Activated CD4-positive, alpha-beta memory T cell treated with anti-CD3 and anti-CD28 coated beads for 36 hours (primary cell): ENCODE measurements at regions not wholly inside any gene's neighbourhood (a gene's known extent, or its start where the extent isn't known, plus 50 kb on each side); places are given as distances from the start of the nearest gene placed in this dataset.
"Not testable (repeated sequence)": the region's sequence is repeated elsewhere in the genome, so short reads cannot be mapped to it uniquely, and the experiment has no call there.

Source experiments
- CTCF ChIA-PET: fragments of 350-600 bp; sonication (Branson Sonifier 250); formaldehyde crosslinking; loops from one replicate; lab custom pipeline; 2021; ENCODE audit warnings: antibody characterized with exemption, inconsistent platforms; lab: Charles Lee
- POLR2A ChIA-PET: fragments of 350-600 bp; sonication (Branson Sonifier 250); formaldehyde crosslinking; loops from one replicate; lab custom pipeline; 2021; ENCODE audit warnings: antibody characterized with exemption; lab: Charles Lee
- DNase-seq: peaks from one replicate; pipeline ENCODE4 v3.0.0-alpha.2; 2020
- H3K27ac Mint-ChIP-seq: one replicate; pipeline ENCODE4 v1.8.0; 2021; ENCODE audit warnings: mixed read lengths
- H3K27me3 Mint-ChIP-seq: one replicate; pipeline ENCODE4 v1.8.0; 2021; ENCODE audit warnings: mixed read lengths
- H3K36me3 Mint-ChIP-seq: one replicate; pipeline ENCODE4 v1.8.0; 2021; ENCODE audit warnings: mixed read lengths
- H3K4me1 Mint-ChIP-seq: one replicate; pipeline ENCODE4 v1.8.0; 2021; ENCODE audit warnings: low read depth, mixed read lengths
- H3K4me3 Mint-ChIP-seq: one replicate; pipeline ENCODE4 v1.8.0; 2021; ENCODE audit warnings: mild to moderate bottlenecking, mixed read lengths
- H3K9me3 Mint-ChIP-seq: one replicate; pipeline ENCODE4 v1.8.0; 2021; ENCODE audit warnings: mixed read lengths
- intact Hi-C: fragments of 100-400 bp; cut with micrococcal nuclease; formaldehyde crosslinking; loops from one replicate; pipeline ENCODE4 v1.15.1; 2023

GRCh38 chrX:3830020-3830419, 116.6 kb upstream of the PRKX start:
- not testable (repeated sequence) for H3K27ac Mint-ChIP-seq, DNase-seq, H3K36me3 Mint-ChIP-seq

GRCh38 chrX:3829041-3829531, 115.6 kb upstream of the PRKX start:
- H3K27me3 Mint-ChIP-seq, DNase-seq, intact Hi-C loops, H3K4me1 Mint-ChIP-seq, H3K4me3 Mint-ChIP-seq, H3K9me3 Mint-ChIP-seq, POLR2A ChIA-PET, H3K27ac Mint-ChIP-seq, CTCF ChIA-PET, H3K36me3 Mint-ChIP-seq: not testable (repeated sequence)

More at GRCh38 chrX:3830020-3830419, 116.6 kb upstream of the PRKX start:
- H3K4me1 Mint-ChIP-seq, H3K4me3 Mint-ChIP-seq, CTCF ChIA-PET, POLR2A ChIA-PET, intact Hi-C loops, H3K9me3 Mint-ChIP-seq, H3K27me3 Mint-ChIP-seq: not testable (repeated sequence)

- H3K9me3 Mint-ChIP-seq, POLR2A ChIA-PET, H3K27me3 Mint-ChIP-seq, H3K36me3 Mint-ChIP-seq, H3K4me3 Mint-ChIP-seq, H3K4me1 Mint-ChIP-seq, intact Hi-C loops, CTCF ChIA-PET, DNase-seq, H3K27ac Mint-ChIP-seq: not testable (repeated sequence)
Measured at GRCh38 chrX:3828378-3829040, 115.1 kb upstream of the PRKX start.

- H3K9me3 Mint-ChIP-seq, H3K4me3 Mint-ChIP-seq, intact Hi-C loops, H3K36me3 Mint-ChIP-seq, H3K27me3 Mint-ChIP-seq, POLR2A ChIA-PET, H3K27ac Mint-ChIP-seq, CTCF ChIA-PET, DNase-seq, H3K4me1 Mint-ChIP-seq: not testable (repeated sequence)
Measured at GRCh38 chrX:3824008-3824407, 110.6 kb upstream of the PRKX start.

GRCh38 chrX:3820167-3820566, 106.7 kb upstream of the PRKX start:
- Mint-ChIP-seq H3K27ac (no peak overlapping the region), H3K36me3 (peaks cover 9% of the 10 kb centered on the region), H3K4me1 (peaks cover 8% of the 10 kb centered on the region), H3K9me3 (no peaks in the 10 kb centered on the region), H3K27me3 (no peaks in the 10 kb centered on the region), H3K4me3 (no peak overlapping the region)
- POLR2A ChIA-PET: no interaction called here
- no peak for DNase-seq
- intact Hi-C loops: no loop called here
- CTCF ChIA-PET: no interaction called here

- H3K4me1 Mint-ChIP-seq, H3K27me3 Mint-ChIP-seq, H3K27ac Mint-ChIP-seq, CTCF ChIA-PET, H3K9me3 Mint-ChIP-seq, H3K36me3 Mint-ChIP-seq, DNase-seq, POLR2A ChIA-PET, intact Hi-C loops, H3K4me3 Mint-ChIP-seq: not testable (repeated sequence)
Measured at GRCh38 chrX:3817480-3817879, 104.0 kb upstream of the PRKX start.

GRCh38 chrX:3815896-3816664, 102.6 kb upstream of the PRKX start:
- Mint-ChIP-seq H3K4me3 (peak overlapping the region; percentile 73), H3K4me1 (peaks cover 8% of the 10 kb centered on the region), H3K36me3 (no peaks in the 10 kb centered on the region), H3K27ac (peak overlapping the region; percentile 75), H3K9me3 (no peaks in the 10 kb centered on the region), H3K27me3 (no peaks in the 10 kb centered on the region)
- DNase-seq: peak; percentile 46
- POLR2A ChIA-PET: no interaction called here
- intact Hi-C loops: loop anchor here (2.0 kb wide), 1 partner anchor 71 kb away; no protein-coding TSS in a partner anchor
- CTCF ChIA-PET: no interaction called here

GRCh38 chrX:3811331-3812311, 98.2 kb upstream of the PRKX start:
- peak; percentile 57 for DNase-seq
- Mint-ChIP-seq H3K27me3 (peaks cover 7% of the 10 kb centered on the region), H3K4me3 (no peak overlapping the region), H3K4me1 (peaks cover 8% of the 10 kb centered on the region), H3K9me3 (no peaks in the 10 kb centered on the region), H3K36me3 (no peaks in the 10 kb centered on the region), H3K27ac (peak overlapping the region; percentile 23)
- CTCF ChIA-PET: interaction anchor here (0.7 to 1.8 kb wide), 5 partner anchors 73 to 183 kb away, joined by 3 to 17 read pairs (median 3); no protein-coding TSS in a partner anchor
- intact Hi-C loops: loop anchor here (1.0 kb wide), 1 partner anchor 160 kb away; no protein-coding TSS in a partner anchor
- POLR2A ChIA-PET: no interaction called here

GRCh38 chrX:3807906-3808305, 94.5 kb upstream of the PRKX start:
- POLR2A ChIA-PET: no interaction called here
- intact Hi-C loops: no loop called here
- DNase-seq: no peak
- H3K27me3 Mint-ChIP-seq: peaks cover 8% of the 10 kb centered on the region
- CTCF ChIA-PET: no interaction called here
- peaks cover 8% of the 10 kb centered on the region for H3K4me1 Mint-ChIP-seq
- H3K9me3 Mint-ChIP-seq: no peaks in the 10 kb centered on the region
- no peak overlapping the region for H3K4me3 Mint-ChIP-seq
- H3K36me3 Mint-ChIP-seq: no peaks in the 10 kb centered on the region
- H3K27ac Mint-ChIP-seq: no peak overlapping the region

- POLR2A ChIA-PET: no interaction called here
- intact Hi-C loops: no loop called here
- no peaks in the 10 kb centered on the region for H3K9me3 Mint-ChIP-seq
Measured at GRCh38 chrX:3806630-3807029, 93.2 kb upstream of the PRKX start.

GRCh38 chrX:3803713-3804112, 90.3 kb upstream of the PRKX start:
- no peak overlapping the region for H3K4me3 Mint-ChIP-seq
- no peaks in the 10 kb centered on the region for H3K4me1 Mint-ChIP-seq
- intact Hi-C loops: no loop called here
- POLR2A ChIA-PET: no interaction called here
- no peaks in the 10 kb centered on the region for H3K9me3 Mint-ChIP-seq
- CTCF ChIA-PET: no interaction called here
- DNase-seq: no peak
- peaks cover 3% of the 10 kb centered on the region for H3K27me3 Mint-ChIP-seq
- H3K27ac Mint-ChIP-seq: no peak overlapping the region
- no peaks in the 10 kb centered on the region for H3K36me3 Mint-ChIP-seq

More at GRCh38 chrX:3806630-3807029, 93.2 kb upstream of the PRKX start:
- DNase-seq: no peak
- H3K27me3 Mint-ChIP-seq: peaks cover 8% of the 10 kb centered on the region
- CTCF ChIA-PET: no interaction called here
- H3K36me3 Mint-ChIP-seq: no peaks in the 10 kb centered on the region
- no peak overlapping the region for H3K27ac Mint-ChIP-seq
- no peak overlapping the region for H3K4me3 Mint-ChIP-seq
- H3K4me1 Mint-ChIP-seq: peaks cover 3% of the 10 kb centered on the region

- Mint-ChIP-seq H3K27me3 (peaks cover 1% of the 10 kb centered on the region), H3K27ac (no peak overlapping the region), H3K4me3 (no peak overlapping the region), H3K36me3 (no peaks in the 10 kb centered on the region), H3K4me1 (no peaks in the 10 kb centered on the region), H3K9me3 (no peaks in the 10 kb centered on the region)
- ChIA-PET POLR2A (no interaction called here), CTCF (no interaction called here)
- intact Hi-C loops: no loop called here
- DNase-seq: no peak
Measured at GRCh38 chrX:3803305-3803704, 89.9 kb upstream of the PRKX start.
